ENCODE measurements at regions not wholly inside any gene's neighbourhood (a gene's known extent, or its start where the extent isn't known, plus 50 kb on each side); places are given as distances from the start of the nearest gene placed in this dataset.

GRCh38 chr1:190935925-190936324, 458.3 kb upstream of the BRINP3 start:
- Histone ChIP-seq H3K36me3 (replicated peaks in 1 of 2; ENCODE audit: control insufficient read depth in 1 of 2, insufficient read depth in 2 of 2, low read length in 2 of 2) (no peaks in the 10 kb centered on the region), H3K4me1 (ENCODE audit: insufficient read depth, low read length) (no peaks in the 10 kb centered on the region), H3K27me3 (ENCODE audit: control insufficient read depth in 1 of 2, insufficient read depth in 2 of 2, low read length in 2 of 2) (no peaks in the 10 kb centered on the region), H3K79me2 (ENCODE audit: insufficient read depth, low read length) (no peaks in the 10 kb centered on the region), H3K9me3 (ENCODE audit: low read length) (no peaks in the 10 kb centered on the region), H3K27ac (ENCODE audit: extremely low read length, insufficient read depth, low read length) (no peak overlapping the region), H4K20me1 (ENCODE audit: insufficient read depth, low read length) (no peaks in the 10 kb centered on the region), H2AFZ (ENCODE audit: low read length) (no peak overlapping the region), H3K4me3 (replicated peaks in 1 of 3; ENCODE audit: insufficient read depth in 1 of 3, low read depth in 2 of 3, low read length in 3 of 3) (no peak overlapping the region), H3K4me2 (ENCODE audit: low read depth, low read length) (no peak overlapping the region), H3K9ac (ENCODE audit: insufficient read depth, low read depth, low read length) (no peak overlapping the region)
- no TSS peak for BruUV-seq (replicated peaks)
- 3% methylated on average over 1 of the region's 1 CpG for WGBS (ENCODE audit: low lambda C conversion rate)
- CTCF ChIA-PET (ENCODE audit: low intra/inter-chr PET ratio, low total read pairs) = no interaction called here
- FAIRE-seq (no peak), DNase-seq (ENCODE audit: low spot score) (no peak), ATAC-seq (no peak)
- TF ChIP-seq ZEB1 (IDR thresholded peaks at IDR 0.05; ENCODE audit: insufficient replicate concordance, low read depth) (no peak), JDP2 (CRISPR knock-in tag; IDR thresholded peaks at IDR 0.05; ENCODE audit: borderline replicate concordance) (no peak), ZNF180 (CRISPR knock-in tag; IDR thresholded peaks at IDR 0.05; ENCODE audit: borderline replicate concordance, low read depth) (no peak), HHEX (CRISPR knock-in tag; IDR thresholded peaks at IDR 0.05) (no peak), SKI (IDR thresholded peaks at IDR 0.05; ENCODE audit: partially characterized antibody) (no peak), PPARG (CRISPR knock-in tag; conservative IDR thresholded peaks at IDR 0.05) (no peak), PBX2 (CRISPR knock-in tag; IDR thresholded peaks at IDR 0.05) (no peak), WIZ (CRISPR knock-in tag; IDR thresholded peaks at IDR 0.05) (no peak), ZNF224 (CRISPR knock-in tag; IDR thresholded peaks at IDR 0.05) (no peak), ZNF10 (CRISPR knock-in tag; IDR thresholded peaks at IDR 0.05; ENCODE audit: borderline replicate concordance, low read depth) (no peak), STAT6 (CRISPR knock-in tag; IDR thresholded peaks at IDR 0.05; ENCODE audit: borderline replicate concordance) (no peak), EHMT2 (IDR thresholded peaks at IDR 0.05; ENCODE audit: borderline replicate concordance, low read depth, low read length) (no peak), TERF1 (CRISPR knock-in tag; IDR thresholded peaks at IDR 0.05) (no peak), ZNF782 (CRISPR knock-in tag; IDR thresholded peaks at IDR 0.05; ENCODE audit: borderline replicate concordance) (no peak), PHF21A (CRISPR knock-in tag; IDR thresholded peaks at IDR 0.05) (no peak), RARG (CRISPR knock-in tag; IDR thresholded peaks at IDR 0.05; ENCODE audit: low read depth) (no peak)
- in situ Hi-C loops (cut with HindIII; ENCODE audit: extremely low pct_ligation_motif_present, low pct_unique_long_range_greater_than_20kb) = no loop called here
- POLR2A ChIA-PET = no interaction called here
- intact Hi-C loops (cut with micrococcal nuclease; ENCODE audit: unreplicated experiment) = no loop called here

All from HepG2 (cell line).